DOHH2 (cell line): ENCODE measurements at regions not wholly inside any gene's neighbourhood (a gene's known extent, or its start where the extent isn't known, plus 50 kb on each side); places are given as distances from the start of the nearest gene placed in this dataset.

Experiments used
- H3F3A ChIP-seq: fragments of 200-600 bp; sonication (generic), shearing (Covaris generic); 2 replicates; pipeline ENCODE4 v1.6.0; 2016; ENCODE audit warnings: antibody characterized with exemption, mild to moderate bottlenecking; ENCODE audit not compliant: control insufficient read depth, insufficient read depth
- H3K27ac ChIP-seq: fragments of 200-600 bp; sonication (generic); 2 replicates; pipeline ENCODE4 v1.5.1; 2014; ENCODE audit warnings: low read depth, mild to moderate bottlenecking, low read length, moderate library complexity
- H3K27me3 ChIP-seq: fragments of 200-600 bp; sonication (generic); 2 replicates; pipeline ENCODE4 v1.6.1; 2014; ENCODE audit warnings: mild to moderate bottlenecking, low read length, mixed read lengths; ENCODE audit not compliant: control insufficient read depth
- H3K36me3 ChIP-seq: fragments of 200-600 bp; sonication (generic); 2 replicates; pipeline ENCODE4 v1.6.1; 2014; ENCODE audit warnings: mild to moderate bottlenecking, low read length, moderate library complexity, mixed read lengths; ENCODE audit not compliant: control insufficient read depth
- H3K4me1 ChIP-seq: fragments of 200-600 bp; sonication (generic); 2 replicates; pipeline ENCODE4 v1.6.1; 2014; ENCODE audit warnings: mild to moderate bottlenecking, low read length, mixed read lengths; ENCODE audit not compliant: control insufficient read depth
- H3K4me2 ChIP-seq: fragments of 200-600 bp; sonication (generic); 2 replicates; pipeline ENCODE4 v1.6.0; 2014; ENCODE audit warnings: mild to moderate bottlenecking, low read length, moderate library complexity
- H3K4me3 ChIP-seq: fragments of 200-600 bp; sonication (generic); 2 replicates; pipeline ENCODE4 v1.5.1; 2014; ENCODE audit warnings: mild to moderate bottlenecking, low read length, mixed read lengths
- H3K79me2 ChIP-seq: fragments of 200-600 bp; sonication (generic); 2 replicates; pipeline ENCODE4 v1.6.1; 2014; ENCODE audit warnings: mild to moderate bottlenecking, low read length, mixed read lengths; ENCODE audit not compliant: control insufficient read depth
- H3K9me2 ChIP-seq: fragments of 200-600 bp; sonication (generic); replicated peaks from 2 replicates; pipeline ENCODE4 v1.6.1; 2014; ENCODE audit warnings: mild to moderate bottlenecking, low read length, mixed read lengths; ENCODE audit not compliant: control insufficient read depth
- H3K9me3 ChIP-seq: fragments of 200-600 bp; sonication (generic); 2 replicates; pipeline ENCODE4 v1.6.1; 2014; ENCODE audit warnings: antibody characterized with exemption, low read length, mixed read lengths; ENCODE audit not compliant: control insufficient read depth, insufficient read depth
- H4K20me1 ChIP-seq: fragments of 200-600 bp; sonication (generic); 2 replicates; pipeline ENCODE4 v1.6.0; 2014; ENCODE audit warnings: low read depth, mild to moderate bottlenecking, antibody characterized with exemption, low read length, moderate library complexity; ENCODE audit not compliant: control insufficient read depth, insufficient read depth
- EZH2phosphoT487 ChIP-seq: fragments of 200-600 bp; sonication (generic); IDR thresholded peaks from 2 replicates; pipeline ENCODE4 v1.6.1; 2017; ENCODE audit warnings: borderline replicate concordance, mild to moderate bottlenecking, antibody characterized with exemption, low read length, moderate library complexity, mixed read lengths
- TF ChIP-seq, protein P1 (sequence below): fragments of 200-600 bp; sonication (generic); IDR thresholded peaks from one replicate; pipeline ENCODE4 v1.5.1; 2014; ENCODE audit warnings: antibody characterized with exemption, mild to moderate bottlenecking, low read depth, low read length; ENCODE audit not compliant: poor library complexity, severe bottlenecking

GRCh38 chr2:198762441-198762840 lies 695.3 kb downstream of the SATB2 start:
- Histone ChIP-seq H3K4me1 (no peaks in the 10 kb centered on the region), H3K9me3 (no peaks in the 10 kb centered on the region), H3K36me3 (no peaks in the 10 kb centered on the region)

DNA sequence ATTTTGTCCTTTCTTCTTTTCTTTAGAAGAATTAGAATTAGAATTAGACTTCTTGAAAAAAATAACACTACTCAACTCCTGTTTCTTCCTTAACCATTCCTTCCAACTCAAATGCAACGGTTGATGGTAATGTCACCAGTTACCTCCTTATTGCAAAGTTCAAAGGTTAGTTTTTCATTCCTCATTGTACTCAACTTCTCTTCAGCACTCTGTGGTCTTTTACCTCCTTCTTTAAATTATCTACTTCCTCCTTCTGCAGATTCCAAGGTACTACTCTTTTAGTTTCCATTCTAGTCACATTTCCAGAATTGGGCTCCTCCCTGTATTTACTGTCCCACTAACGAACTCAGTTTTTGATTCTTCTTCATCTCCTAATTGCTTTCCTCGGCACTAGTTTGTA lies 700.7 kb downstream of the SATB2 start:
- no peaks in the 10 kb centered on the region for H3F3A ChIP-seq
- H3K9me3 ChIP-seq: no peaks in the 10 kb centered on the region
- H3K9me2 ChIP-seq: no peaks in the 10 kb centered on the region
- no peaks in the 10 kb centered on the region for H3K36me3 ChIP-seq
- H4K20me1 ChIP-seq: no peaks in the 10 kb centered on the region
- no peaks in the 10 kb centered on the region for H3K4me1 ChIP-seq
- H3K4me2 ChIP-seq: no peak overlapping the region
- no peak overlapping the region for H3K27ac ChIP-seq
- no peaks in the 10 kb centered on the region for H3K79me2 ChIP-seq
- no peak overlapping the region for H3K4me3 ChIP-seq
- no peaks in the 10 kb centered on the region for H3K27me3 ChIP-seq
- TF ChIP-seq, protein P1, sequence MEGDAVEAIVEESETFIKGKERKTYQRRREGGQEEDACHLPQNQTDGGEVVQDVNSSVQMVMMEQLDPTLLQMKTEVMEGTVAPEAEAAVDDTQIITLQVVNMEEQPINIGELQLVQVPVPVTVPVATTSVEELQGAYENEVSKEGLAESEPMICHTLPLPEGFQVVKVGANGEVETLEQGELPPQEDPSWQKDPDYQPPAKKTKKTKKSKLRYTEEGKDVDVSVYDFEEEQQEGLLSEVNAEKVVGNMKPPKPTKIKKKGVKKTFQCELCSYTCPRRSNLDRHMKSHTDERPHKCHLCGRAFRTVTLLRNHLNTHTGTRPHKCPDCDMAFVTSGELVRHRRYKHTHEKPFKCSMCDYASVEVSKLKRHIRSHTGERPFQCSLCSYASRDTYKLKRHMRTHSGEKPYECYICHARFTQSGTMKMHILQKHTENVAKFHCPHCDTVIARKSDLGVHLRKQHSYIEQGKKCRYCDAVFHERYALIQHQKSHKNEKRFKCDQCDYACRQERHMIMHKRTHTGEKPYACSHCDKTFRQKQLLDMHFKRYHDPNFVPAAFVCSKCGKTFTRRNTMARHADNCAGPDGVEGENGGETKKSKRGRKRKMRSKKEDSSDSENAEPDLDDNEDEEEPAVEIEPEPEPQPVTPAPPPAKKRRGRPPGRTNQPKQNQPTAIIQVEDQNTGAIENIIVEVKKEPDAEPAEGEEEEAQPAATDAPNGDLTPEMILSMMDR: no peak

More at GRCh38 chr2:198762441-198762840, 695.3 kb downstream of the SATB2 start:
- TF ChIP-seq, protein P1: no peak
- TF ChIP-seq EZH2phosphoT487: no peak
- no peak overlapping the region for H3K27ac ChIP-seq
- H4K20me1 ChIP-seq: no peaks in the 10 kb centered on the region
- H3K79me2 ChIP-seq: no peaks in the 10 kb centered on the region
- H3F3A ChIP-seq: no peaks in the 10 kb centered on the region
- H3K27me3 ChIP-seq: no peaks in the 10 kb centered on the region
- no peaks in the 10 kb centered on the region for H3K9me2 ChIP-seq
- H3K4me3 ChIP-seq: no peak overlapping the region
- H3K4me2 ChIP-seq: no peak overlapping the region

DNA sequence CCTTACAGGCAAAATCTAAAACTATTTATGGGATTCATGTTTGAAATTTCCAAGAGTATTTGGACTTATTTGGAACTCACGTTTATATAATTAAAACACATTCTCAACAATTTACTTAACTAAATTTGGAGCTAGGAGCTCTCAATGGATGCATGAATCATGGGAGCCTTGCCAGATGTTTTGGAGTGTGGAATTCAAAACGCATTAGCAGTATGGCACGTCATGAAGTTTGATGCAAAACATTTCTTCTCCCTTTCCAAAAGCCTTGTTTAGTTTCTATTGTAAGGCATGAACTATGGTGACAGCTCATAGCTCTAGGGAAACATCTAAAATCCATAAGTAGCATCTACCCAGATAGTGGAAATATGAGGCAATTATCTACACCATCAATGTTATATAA lies 701.6 kb downstream of the SATB2 start:
- H3K4me1 ChIP-seq: no peaks in the 10 kb centered on the region
- no peaks in the 10 kb centered on the region for H3K79me2 ChIP-seq
- TF ChIP-seq, protein P1: no peak
- no peak for TF ChIP-seq EZH2phosphoT487
- H3K4me3 ChIP-seq: no peak overlapping the region
- H3K9me2 ChIP-seq: no peaks in the 10 kb centered on the region
- no peak overlapping the region for H3K27ac ChIP-seq
- no peaks in the 10 kb centered on the region for H4K20me1 ChIP-seq
- H3K9me3 ChIP-seq: no peaks in the 10 kb centered on the region
- no peaks in the 10 kb centered on the region for H3F3A ChIP-seq
- H3K27me3 ChIP-seq: no peaks in the 10 kb centered on the region
- no peak overlapping the region for H3K4me2 ChIP-seq
- H3K36me3 ChIP-seq: no peaks in the 10 kb centered on the region

DNA sequence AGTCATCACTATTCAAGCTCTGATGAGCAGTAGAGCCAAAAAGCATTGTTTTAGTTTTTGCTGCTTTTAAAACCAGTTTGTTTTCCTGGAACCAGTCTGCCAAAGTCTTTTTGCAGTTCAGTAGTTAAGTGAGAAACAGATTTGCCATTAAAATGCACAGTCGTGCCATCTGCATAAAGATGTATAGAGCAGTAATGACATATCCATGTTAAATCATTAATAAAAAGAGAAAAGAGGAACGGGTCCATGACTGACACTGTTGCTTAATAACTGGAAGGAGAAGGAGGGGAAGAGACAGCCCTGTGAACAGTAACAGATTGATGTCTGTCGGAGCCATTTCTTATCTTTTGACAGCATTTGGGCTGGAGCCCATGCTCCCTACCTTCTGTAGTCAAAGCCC lies 704.6 kb downstream of the SATB2 start:
- no peaks in the 10 kb centered on the region for H3K79me2 ChIP-seq
- H3K36me3 ChIP-seq: no peaks in the 10 kb centered on the region
- no peaks in the 10 kb centered on the region for H3K4me1 ChIP-seq
- no peak overlapping the region for H3K4me3 ChIP-seq
- no peak for TF ChIP-seq EZH2phosphoT487
- TF ChIP-seq, protein P1: no peak
- H3K4me2 ChIP-seq: no peak overlapping the region
- no peaks in the 10 kb centered on the region for H3K27me3 ChIP-seq
- no peaks in the 10 kb centered on the region for H3F3A ChIP-seq
- no peaks in the 10 kb centered on the region for H4K20me1 ChIP-seq
- no peak overlapping the region for H3K27ac ChIP-seq
- no peaks in the 10 kb centered on the region for H3K9me3 ChIP-seq
- no peaks in the 10 kb centered on the region for H3K9me2 ChIP-seq
